Ectodermal cell (in vitro differentiated cells): ENCODE measurements at regions not wholly inside any gene's neighbourhood (a gene's known extent, or its start where the extent isn't known, plus 50 kb on each side); places are given as distances from the start of the nearest gene placed in this dataset.

Experiments used
- H3K27ac ChIP-seq: 2 replicates; pipeline ENCODE4 v1.7.0; 2013; ENCODE audit warnings: mild to moderate bottlenecking, low read depth, low read length; ENCODE audit not compliant: insufficient read depth, poor library complexity, severe bottlenecking
- H3K27me3 ChIP-seq: 2 replicates; pipeline ENCODE4 v1.7.0; 2013; ENCODE audit warnings: mild to moderate bottlenecking, low read length; ENCODE audit not compliant: insufficient read depth, control insufficient read depth, poor library complexity, severe bottlenecking
- H3K36me3 ChIP-seq: one replicate; pipeline ENCODE4 v1.7.0; 2013; ENCODE audit warnings: low read length; ENCODE audit not compliant: control insufficient read depth, insufficient read depth
- H3K4me1 ChIP-seq: one replicate; pipeline ENCODE4 v1.7.0; 2013; ENCODE audit warnings: low read length; ENCODE audit not compliant: control insufficient read depth, insufficient read depth
- H3K4me3 ChIP-seq: 2 replicates; pipeline ENCODE4 v1.7.0; 2013; ENCODE audit warnings: low read depth, low read length, control low read depth; ENCODE audit not compliant: insufficient read depth
- H3K9me3 ChIP-seq: 2 replicates; pipeline ENCODE4 v1.7.0; 2013; ENCODE audit warnings: mild to moderate bottlenecking, low read length, moderate library complexity; ENCODE audit not compliant: control insufficient read depth
- WGBS, 2 experiments: methylation state at CpG; one replicate each; pipeline ENCODE4 v1.1.7; 2013; ENCODE audit warnings: missing lambda C conversion rate in 2 of 2; 5-methylcytosine and 5-hydroxymethylcytosine counted together

DNA sequence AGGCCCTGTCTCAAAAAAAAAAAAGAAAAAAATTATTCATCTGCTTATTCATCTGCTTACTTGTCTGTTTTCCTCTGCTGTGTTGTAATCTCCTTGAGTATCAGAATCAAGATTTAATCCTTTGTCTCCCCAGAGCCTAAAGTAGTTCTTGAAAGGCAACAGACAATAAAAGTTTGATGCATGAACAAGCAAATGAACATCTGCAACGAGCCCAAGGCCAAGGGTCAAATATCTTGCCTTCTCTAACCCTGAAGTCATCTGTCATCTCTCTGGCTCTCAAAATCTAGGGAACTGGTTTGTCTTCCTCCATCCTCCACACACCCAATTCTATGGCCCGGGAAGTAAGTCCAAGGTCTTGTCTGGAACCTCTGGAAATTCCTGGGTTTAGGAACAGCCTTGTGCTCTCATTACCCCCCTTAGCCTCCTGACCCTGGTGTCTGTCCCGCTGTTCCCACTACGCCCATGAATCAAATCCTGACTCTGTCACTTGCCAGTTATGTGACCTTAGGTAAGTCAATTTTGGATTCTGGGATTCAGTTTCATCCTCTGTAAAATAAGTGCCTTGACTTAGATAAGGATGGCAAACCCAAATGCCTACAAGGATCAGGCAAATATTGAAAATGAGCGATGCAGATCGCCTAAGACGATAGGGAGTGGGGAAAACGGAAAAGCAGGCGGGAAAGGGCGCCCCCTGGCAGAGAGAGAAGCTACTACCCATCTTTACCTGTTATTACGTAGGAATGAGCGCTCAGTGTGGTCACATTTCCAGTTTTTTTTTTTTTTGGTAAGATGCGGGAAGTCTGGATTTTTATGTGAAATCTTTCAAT is 102.7 kb upstream of the DHX15 start:
- no peak overlapping the region for H3K27ac ChIP-seq
- H3K4me3 ChIP-seq: no peak overlapping the region
- no peaks in the 10 kb centered on the region for H3K9me3 ChIP-seq
- 47 to 53% methylated on average over 12 to 13 of the region's 13 CpGs for WGBS, 2 experiments
- no peaks in the 10 kb centered on the region for H3K36me3 ChIP-seq
- H3K27me3 ChIP-seq: no peaks in the 10 kb centered on the region
- no peaks in the 10 kb centered on the region for H3K4me1 ChIP-seq

DNA sequence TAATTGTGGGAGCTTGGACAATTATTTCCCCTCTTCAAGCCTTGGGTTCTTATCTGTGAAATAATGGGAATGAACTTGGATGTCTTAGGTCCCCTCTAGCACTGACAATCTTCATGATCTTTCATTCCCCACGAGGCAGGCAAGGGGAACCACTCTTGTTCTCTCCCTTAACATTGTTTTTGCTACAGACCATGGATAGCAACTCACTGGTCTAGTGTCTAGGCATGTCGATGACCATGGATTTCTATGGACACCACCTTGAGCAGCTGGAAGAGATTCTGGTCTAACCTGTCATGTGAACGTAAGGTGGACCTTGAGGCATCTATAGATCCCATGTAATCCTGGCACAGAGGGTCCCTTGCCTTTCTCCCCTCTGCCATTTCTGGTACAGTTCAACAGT is 104.1 kb upstream of the DHX15 start:
- no peaks in the 10 kb centered on the region for H3K27me3 ChIP-seq
- no peaks in the 10 kb centered on the region for H3K9me3 ChIP-seq
- H3K4me1 ChIP-seq: no peaks in the 10 kb centered on the region
- WGBS, 2 experiments: 91 to 99% methylated on average over 3 of the region's 3 CpGs
- H3K36me3 ChIP-seq: no peaks in the 10 kb centered on the region
- H3K4me3 ChIP-seq: no peak overlapping the region
- no peak overlapping the region for H3K27ac ChIP-seq

DNA sequence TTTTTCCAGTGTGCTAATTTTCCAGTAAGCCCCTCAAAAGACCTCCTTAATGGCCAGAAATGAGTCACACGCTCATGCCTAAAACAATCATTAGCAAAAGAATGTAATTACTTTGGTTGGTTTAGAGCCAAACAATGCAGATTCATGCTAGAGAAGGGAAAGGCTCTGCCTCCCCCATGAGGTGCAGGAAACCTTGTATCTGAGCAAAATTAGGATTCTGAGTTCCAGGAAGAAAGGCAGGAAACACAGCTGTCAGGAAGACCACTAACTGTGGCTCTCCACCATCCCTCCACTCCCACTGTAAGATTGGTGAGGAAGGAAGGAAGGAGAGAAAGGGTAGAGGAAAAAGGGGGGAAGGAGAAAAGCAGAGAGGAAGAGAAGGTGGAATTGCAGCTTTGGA is 104.9 kb upstream of the DHX15 start:
- H3K36me3 ChIP-seq: no peaks in the 10 kb centered on the region
- H3K27ac ChIP-seq: no peak overlapping the region
- WGBS, 2 experiments: 38 to 53% methylated on average over 1 of the region's 1 CpG
- H3K4me1 ChIP-seq: no peaks in the 10 kb centered on the region
- no peak overlapping the region for H3K4me3 ChIP-seq
- no peaks in the 10 kb centered on the region for H3K9me3 ChIP-seq
- H3K27me3 ChIP-seq: no peaks in the 10 kb centered on the region

DNA sequence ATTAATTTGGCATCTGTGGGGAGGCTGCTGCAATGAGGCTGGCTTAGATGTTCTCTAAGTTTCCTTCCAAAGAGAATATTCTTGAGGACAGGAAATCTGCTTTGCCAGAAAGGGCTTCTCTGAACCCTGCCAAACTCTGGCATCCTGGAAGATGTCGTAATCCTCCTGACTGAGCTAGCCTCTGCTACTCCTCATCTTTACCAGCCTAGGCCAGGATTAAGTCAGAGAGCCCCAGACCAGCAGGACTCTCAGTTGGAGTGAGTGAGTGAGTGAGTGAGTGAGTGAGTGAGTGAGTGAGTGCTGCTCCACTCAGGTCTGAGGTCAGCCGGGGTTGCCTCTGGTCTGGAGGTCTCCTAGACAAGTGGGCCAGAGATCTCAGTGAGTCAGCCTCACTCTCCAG is 104.9 kb upstream of the SOD3 start:
- no peaks in the 10 kb centered on the region for H3K27me3 ChIP-seq
- no peak overlapping the region for H3K27ac ChIP-seq
- H3K36me3 ChIP-seq: no peaks in the 10 kb centered on the region
- no peak overlapping the region for H3K4me3 ChIP-seq
- no peaks in the 10 kb centered on the region for H3K4me1 ChIP-seq
- 89 to 93% methylated on average over 2 of the region's 2 CpGs for WGBS, 2 experiments
- no peaks in the 10 kb centered on the region for H3K9me3 ChIP-seq

DNA sequence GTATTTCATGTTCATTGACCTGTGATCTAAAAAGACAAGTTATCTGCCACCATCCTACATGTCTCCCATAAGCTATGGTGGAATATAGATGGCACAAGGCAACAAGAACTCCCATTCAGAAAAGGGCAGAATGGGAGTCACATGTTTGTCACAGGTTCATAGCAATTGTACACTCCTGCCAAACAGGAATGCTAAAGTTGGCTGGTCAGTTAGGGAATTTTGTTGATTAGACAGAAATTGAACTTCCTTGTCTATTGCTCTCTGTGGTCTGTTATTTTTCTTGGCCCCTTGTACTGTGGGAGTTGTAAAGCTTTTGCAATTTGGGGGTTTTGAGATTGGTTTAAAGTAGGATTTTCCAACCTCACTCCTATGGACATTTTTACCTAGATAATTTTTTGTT is 101.7 kb upstream of the SOD3 start:
- Histone ChIP-seq H3K27ac (no peak overlapping the region), H3K27me3 (no peaks in the 10 kb centered on the region), H3K4me1 (no peaks in the 10 kb centered on the region), H3K9me3 (no peaks in the 10 kb centered on the region), H3K4me3 (no peak overlapping the region), H3K36me3 (no peaks in the 10 kb centered on the region)

DNA sequence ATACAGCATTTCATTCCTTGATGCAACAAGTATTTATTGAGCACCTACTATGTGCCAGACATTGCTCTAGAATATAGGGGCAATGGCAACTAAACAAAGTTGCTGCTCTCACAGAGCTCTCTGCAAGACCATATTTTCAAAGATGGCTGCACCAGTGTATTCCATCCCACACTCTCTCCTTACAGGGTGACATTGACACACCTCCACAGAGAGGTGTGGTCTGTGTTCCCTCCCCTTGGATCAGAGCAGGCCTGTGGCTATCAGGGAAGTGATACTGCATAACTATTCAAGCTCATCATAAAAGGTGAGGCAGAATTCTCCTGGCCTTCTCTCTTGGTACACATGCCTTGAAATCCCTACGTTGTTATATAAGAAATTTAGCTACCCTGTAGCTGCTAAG is 95.3 kb upstream of the SOD3 start:
- Histone ChIP-seq H3K4me1 (peaks cover 15% of the 10 kb centered on the region), H3K27me3 (no peaks in the 10 kb centered on the region), H3K27ac (no peak overlapping the region), H3K36me3 (no peaks in the 10 kb centered on the region), H3K9me3 (no peaks in the 10 kb centered on the region), H3K4me3 (no peak overlapping the region)
- WGBS, 2 experiments: 100% methylated on average over 1 of the region's 1 CpG

DNA sequence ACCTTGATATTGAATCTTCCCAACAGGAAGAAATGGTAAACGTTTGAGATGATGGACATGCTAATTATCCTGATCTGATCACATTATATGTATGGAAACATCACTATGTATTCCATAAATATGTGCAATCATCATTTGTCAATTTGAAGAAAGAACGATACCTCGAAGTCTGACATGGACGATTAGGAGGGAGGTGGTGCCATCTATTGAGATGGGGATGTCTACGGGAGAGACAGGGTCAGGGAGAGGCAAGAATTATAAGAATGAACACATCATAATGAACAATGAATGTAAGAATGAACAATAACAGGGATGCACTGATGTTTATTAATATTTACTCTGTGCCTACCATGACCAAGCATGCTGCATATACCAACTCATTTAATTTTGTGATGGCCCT is 93.7 kb upstream of the SOD3 start:
- 89 to 95% methylated on average over 5 of the region's 5 CpGs for WGBS, 2 experiments
- H3K4me3 ChIP-seq: no peak overlapping the region
- no peaks in the 10 kb centered on the region for H3K9me3 ChIP-seq
- H3K27ac ChIP-seq: no peak overlapping the region
- H3K36me3 ChIP-seq: no peaks in the 10 kb centered on the region
- peaks cover 19% of the 10 kb centered on the region for H3K4me1 ChIP-seq
- H3K27me3 ChIP-seq: no peaks in the 10 kb centered on the region

DNA sequence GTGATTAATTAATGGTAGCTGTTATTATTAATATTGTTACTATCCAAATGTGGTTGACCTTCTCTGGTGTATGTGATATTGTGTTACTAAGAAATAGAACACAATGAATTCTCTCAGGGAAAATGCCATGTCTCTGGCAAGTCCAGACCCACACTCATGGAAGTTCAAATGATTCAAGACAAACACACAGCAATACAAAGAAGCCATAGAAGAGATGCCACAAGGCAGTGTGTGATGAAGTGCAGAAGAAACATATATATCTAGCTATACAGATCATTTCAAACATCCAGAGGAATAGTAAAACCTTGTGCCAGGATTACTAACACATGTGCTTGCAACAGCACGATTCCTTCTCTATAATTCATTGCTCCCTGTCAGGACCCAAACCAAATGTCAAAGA is 93.1 kb upstream of the SOD3 start:
- H3K27me3 ChIP-seq: no peaks in the 10 kb centered on the region
- H3K4me1 ChIP-seq: peaks cover 19% of the 10 kb centered on the region
- 86 to 87% methylated on average over 1 of the region's 1 CpG for WGBS, 2 experiments
- H3K9me3 ChIP-seq: no peaks in the 10 kb centered on the region
- no peak overlapping the region for H3K4me3 ChIP-seq
- H3K36me3 ChIP-seq: no peaks in the 10 kb centered on the region
- no peak overlapping the region for H3K27ac ChIP-seq

DNA sequence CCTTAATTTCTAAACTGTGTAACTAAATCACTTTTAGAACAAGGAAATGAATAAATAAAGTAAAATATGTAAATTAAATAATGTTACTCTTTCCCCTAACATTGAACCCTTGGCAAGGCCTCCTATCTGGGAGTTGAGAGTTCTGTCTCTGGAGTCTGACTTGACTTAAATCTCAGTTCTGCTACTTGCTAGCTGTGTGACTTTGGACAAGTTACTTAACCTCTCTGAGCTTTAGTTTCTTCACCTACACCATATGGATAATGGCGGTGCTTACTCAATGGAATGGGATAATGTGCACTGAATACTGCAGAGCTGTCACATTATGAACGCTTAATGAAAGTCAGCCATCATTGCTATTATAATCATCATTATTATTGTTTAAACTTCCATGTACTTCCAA is 92.1 kb upstream of the SOD3 start:
- Histone ChIP-seq H3K36me3 (no peaks in the 10 kb centered on the region), H3K27ac (no peak overlapping the region), H3K9me3 (no peaks in the 10 kb centered on the region), H3K27me3 (no peaks in the 10 kb centered on the region), H3K4me3 (no peak overlapping the region), H3K4me1 (peaks cover 19% of the 10 kb centered on the region)
- WGBS, 2 experiments: 86 to 94% methylated on average over 2 of the region's 2 CpGs

DNA sequence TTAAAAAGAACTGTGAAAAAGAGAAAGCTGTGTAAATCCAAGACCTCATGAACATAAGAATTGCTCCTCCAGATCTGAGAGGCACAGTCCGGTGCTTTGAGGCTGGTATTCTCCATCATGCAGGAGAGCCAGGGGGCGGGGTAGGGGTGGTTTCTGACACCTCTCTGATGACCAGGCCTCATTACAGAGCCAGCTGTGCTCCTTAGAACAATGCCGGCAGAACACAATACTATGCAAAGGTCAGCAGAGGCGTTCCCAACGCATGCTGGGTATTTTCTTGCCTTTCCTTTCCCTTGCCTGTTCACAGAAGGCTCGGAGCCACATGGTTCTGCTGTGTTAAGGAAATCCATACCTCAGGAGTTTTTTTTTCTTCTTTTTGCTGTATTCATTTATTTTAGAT is 91.2 kb upstream of the SOD3 start:
- Histone ChIP-seq H3K4me3 (no peak overlapping the region), H3K27ac (peak overlapping the region; percentile 54), H3K4me1 (peaks cover 19% of the 10 kb centered on the region), H3K36me3 (no peaks in the 10 kb centered on the region), H3K27me3 (no peaks in the 10 kb centered on the region), H3K9me3 (no peaks in the 10 kb centered on the region)
- WGBS, 2 experiments: 37 to 51% methylated on average over 5 to 6 of the region's 6 CpGs
